GM13976 (cell line): ENCODE measurements at regions not wholly inside any gene's neighbourhood (a gene's known extent, or its start where the extent isn't known, plus 50 kb on each side); places are given as distances from the start of the nearest gene placed in this dataset.

Source experiments
- DNase-seq: peaks from one replicate; pipeline ENCODE4 v3.0.0; 2012; ENCODE audit warnings: low spot score
- in situ Hi-C: fragments of 300-500 bp; cut with MboI; formaldehyde crosslinking; loops from one replicate; pipeline ENCODE4 v1.12.0; 2022; ENCODE audit warnings: low sequenced_read_pairs, mixed read lengths, inconsistent platforms; ENCODE audit not compliant: unreplicated experiment
- TF ChIP-seq, protein P1 (sequence below): IDR thresholded peaks from 2 replicates; pipeline ENCODE4 v1.5.1; 2012; ENCODE audit warnings: borderline replicate concordance, mild to moderate bottlenecking; ENCODE audit not compliant: insufficient read depth; ENCODE audit errors: extremely low read depth, missing control alignments, control extremely low read depth

DNA sequence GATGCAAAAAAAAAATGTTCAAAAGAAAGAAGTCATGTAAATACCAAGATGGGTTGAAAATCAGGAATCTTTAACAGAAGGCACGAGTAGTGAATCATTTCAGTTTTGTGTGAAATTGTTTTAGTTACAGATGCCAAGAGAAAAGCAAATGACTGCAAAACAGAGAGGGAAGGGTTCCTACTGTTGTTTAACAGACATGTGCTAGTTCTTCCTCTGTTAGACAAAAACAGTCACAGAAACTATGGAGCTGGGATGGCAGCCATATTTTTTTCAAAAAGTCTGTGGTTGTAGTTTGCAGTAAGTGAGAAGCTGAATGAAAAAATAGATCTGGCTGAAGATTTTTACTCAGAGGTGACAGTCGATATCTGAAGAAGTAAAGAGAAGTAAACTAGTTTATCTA is 511.9 kb downstream of the ZIC1 start:
- TF ChIP-seq, protein P1, sequence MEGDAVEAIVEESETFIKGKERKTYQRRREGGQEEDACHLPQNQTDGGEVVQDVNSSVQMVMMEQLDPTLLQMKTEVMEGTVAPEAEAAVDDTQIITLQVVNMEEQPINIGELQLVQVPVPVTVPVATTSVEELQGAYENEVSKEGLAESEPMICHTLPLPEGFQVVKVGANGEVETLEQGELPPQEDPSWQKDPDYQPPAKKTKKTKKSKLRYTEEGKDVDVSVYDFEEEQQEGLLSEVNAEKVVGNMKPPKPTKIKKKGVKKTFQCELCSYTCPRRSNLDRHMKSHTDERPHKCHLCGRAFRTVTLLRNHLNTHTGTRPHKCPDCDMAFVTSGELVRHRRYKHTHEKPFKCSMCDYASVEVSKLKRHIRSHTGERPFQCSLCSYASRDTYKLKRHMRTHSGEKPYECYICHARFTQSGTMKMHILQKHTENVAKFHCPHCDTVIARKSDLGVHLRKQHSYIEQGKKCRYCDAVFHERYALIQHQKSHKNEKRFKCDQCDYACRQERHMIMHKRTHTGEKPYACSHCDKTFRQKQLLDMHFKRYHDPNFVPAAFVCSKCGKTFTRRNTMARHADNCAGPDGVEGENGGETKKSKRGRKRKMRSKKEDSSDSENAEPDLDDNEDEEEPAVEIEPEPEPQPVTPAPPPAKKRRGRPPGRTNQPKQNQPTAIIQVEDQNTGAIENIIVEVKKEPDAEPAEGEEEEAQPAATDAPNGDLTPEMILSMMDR, result no peak

DNA sequence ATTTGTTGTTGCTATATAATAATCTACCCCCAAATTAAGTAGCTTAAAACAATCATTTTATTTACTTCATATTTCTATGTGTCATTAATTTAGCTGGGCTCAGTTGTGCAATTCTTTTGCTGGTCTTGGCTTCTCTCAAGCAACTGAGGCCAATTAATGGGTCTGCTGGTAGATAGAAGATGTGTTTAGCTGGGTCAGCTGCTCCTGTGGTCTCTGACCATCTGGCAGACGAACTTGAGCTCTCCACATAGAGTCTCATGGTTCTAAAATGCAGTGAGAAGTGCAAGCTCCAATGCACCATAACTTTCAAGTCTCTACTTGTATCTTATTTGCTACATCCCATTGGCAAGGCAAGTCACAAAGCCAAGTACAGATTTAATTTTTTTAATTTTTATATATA is 515.6 kb downstream of the ZIC1 start:
- TF ChIP-seq, protein P1, result no peak
- no peak for DNase-seq
- in situ Hi-C loops, result no loop called here

More for the DNA sequence above, 511.9 kb downstream of the ZIC1 start:
- DNase-seq, result no peak
- in situ Hi-C loops, result no loop called here

DNA sequence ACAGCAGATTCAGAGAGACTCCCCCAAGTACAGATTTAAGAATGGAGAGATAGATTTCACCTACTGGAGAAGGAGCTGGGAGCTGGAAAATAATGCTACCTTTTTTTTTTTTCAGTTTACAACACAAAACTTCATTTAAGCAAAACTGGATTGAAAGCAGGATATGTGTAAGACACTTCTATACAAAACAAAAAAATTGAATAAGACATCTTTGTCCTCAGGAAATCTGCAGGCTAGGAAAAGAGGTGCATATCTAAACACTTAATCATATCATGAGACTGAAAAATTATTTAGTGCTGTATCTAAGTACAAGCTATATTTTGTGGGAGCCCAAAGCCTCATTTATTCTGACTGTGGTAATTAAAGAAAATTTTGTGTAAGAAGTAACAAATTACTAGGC is 516.1 kb downstream of the ZIC1 start:
- in situ Hi-C loops, result no loop called here
- no peak for DNase-seq
- TF ChIP-seq, protein P1, result no peak

DNA sequence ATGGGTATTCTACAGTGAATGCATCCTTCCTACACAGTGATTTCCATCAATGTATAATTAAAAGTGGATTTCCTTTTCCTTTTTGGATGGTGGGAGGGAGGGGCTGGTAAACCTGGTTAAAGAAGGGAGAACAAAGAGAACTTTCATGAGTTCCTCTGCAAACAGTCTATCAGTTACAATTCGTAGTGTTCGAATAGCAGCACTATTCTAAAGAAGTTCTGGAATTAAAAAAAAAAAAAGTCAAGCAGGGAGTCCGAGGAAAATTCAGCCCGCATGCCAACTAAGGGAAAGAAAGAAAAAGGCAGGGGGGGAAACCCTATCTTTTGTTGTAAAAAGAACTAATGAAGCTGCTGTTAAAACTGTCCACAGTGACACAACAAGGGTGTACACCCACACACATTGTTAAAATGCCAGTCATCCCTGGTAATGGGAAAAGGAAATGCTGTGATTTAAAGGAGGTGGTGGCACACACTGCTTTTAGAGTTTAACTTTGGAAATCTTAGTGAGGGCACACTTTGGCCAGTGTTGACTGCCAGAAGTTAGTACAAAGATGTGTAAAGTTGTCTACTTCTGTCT is 521.2 kb downstream of the ZIC1 start:
- TF ChIP-seq, protein P1, result no peak
- no peak for DNase-seq
- in situ Hi-C loops, result no loop called here

DNA sequence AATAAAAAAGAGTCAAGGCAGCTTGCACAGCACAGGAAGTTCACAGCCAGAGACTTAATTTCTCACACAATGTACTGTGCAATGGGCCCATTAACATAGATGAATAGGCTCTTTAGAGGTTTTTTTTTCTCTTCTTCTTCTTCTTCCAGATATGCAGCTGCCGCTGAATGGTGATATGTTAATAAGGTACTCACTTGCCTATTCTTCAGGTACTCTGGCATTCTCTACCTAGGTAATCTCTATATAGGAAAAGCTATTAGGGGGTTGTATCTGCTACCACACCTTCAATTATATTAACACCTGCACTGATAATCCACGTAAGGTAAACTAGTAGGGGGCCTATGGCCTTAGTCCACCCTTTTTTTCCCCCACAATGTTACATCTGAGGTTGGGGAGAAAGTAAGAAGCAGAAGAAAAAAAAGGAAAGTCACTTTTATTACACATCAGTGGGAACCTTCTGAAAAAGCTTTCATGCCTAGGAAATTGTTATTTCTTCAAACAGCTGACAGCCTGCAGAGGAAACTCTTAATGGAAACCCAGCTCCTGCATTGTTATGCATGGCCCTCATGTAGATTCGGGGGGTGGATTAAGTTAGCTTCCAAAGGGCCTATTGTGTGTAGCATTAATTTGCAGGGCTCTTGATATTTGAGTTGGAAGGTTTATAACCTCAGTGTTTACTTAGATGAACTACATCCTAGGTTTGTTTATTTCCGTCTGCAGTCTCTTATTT is 525.5 kb downstream of the ZIC1 start:
- in situ Hi-C loops, result no loop called here
- TF ChIP-seq, protein P1, result no peak

DNA sequence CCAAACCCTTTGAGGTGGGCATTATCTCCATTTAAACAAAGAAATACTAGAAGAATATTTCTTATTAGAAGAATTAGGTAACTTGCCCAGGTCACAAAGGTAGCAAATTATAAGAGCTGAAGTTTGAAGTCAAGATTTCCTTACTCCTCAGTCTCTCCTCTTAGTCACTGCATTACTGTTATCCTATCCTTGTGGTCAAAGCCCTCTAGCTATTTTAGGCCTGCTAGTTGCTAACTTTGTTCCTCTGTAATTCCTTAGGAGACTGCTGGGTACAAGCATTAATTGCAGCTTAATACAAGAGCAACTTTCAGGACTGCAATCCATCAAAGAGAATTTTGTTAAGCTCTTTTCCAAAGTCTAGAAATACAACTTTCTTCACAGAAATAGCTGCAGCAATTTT is 528.2 kb downstream of the ZIC1 start:
- in situ Hi-C loops, result no loop called here
- DNase-seq, result no peak
- TF ChIP-seq, protein P1, result no peak

More for the DNA sequence above, 525.5 kb downstream of the ZIC1 start:
- no peak for DNase-seq
